ENCODE measurements at regions not wholly inside any gene's neighbourhood (a gene's known extent, or its start where the extent isn't known, plus 50 kb on each side); places are given as distances from the start of the nearest gene placed in this dataset.

DNA sequence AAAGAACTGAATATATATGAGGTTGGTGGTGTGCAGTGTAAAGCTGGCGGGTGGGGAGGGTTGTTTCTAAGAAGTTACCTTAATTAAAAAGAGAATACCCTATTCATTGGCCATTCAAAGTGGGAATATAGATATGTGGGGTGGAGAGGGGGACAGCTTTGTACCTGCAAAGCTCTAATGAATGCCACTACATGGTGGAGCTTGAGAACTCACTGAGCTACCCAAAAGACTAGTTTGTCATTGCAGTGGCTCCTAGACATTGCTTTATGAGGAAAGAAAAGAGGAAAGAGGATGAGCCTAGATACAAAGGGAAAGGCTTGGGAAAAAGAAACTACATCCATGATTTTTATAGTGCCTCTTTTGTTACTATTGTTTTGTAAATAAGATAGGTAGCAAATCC, 209.9 kb upstream of the SPRY1 start:
- Histone ChIP-seq H3K4me1 (ENCODE audit: control insufficient read depth, insufficient read depth, low read length) (no peaks in the 10 kb centered on the region), H3K4me3 (ENCODE audit: low read length) (no peak overlapping the region), H3K27me3 (ENCODE audit: control insufficient read depth, insufficient read depth) (no peaks in the 10 kb centered on the region), H3K9me3 (ENCODE audit: control insufficient read depth, low read length) (no peaks in the 10 kb centered on the region), H3K27ac (ENCODE audit: low read length) (no peak overlapping the region)
- no peak for DNase-seq
- intact Hi-C loops (cut with DNase I): no loop called here
- WGBS: 99% methylated on average over 1 of the region's 1 CpG
- no peak for ATAC-seq

DNA sequence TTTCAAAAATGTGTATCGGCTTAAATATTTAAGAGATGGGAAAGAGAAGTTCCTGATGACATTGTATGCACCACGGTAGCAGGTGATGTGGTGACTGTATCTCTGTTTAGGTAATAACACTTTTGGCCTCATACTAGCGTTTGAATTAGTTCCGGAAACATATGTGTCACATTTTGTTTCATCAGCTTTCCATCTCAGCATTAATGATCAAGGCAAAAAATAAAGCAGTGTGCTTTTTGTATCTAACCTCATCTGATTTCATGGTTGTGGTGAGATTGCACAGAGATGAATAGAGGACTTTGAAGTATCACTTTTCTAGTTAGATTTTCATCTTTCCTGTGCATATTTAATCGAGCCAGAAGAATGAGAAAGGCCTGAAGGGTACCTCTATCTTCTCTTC, 206.4 kb upstream of the SPRY1 start:
- 91% methylated on average over 5 of the region's 5 CpGs for WGBS
- DNase-seq: no peak

DNA sequence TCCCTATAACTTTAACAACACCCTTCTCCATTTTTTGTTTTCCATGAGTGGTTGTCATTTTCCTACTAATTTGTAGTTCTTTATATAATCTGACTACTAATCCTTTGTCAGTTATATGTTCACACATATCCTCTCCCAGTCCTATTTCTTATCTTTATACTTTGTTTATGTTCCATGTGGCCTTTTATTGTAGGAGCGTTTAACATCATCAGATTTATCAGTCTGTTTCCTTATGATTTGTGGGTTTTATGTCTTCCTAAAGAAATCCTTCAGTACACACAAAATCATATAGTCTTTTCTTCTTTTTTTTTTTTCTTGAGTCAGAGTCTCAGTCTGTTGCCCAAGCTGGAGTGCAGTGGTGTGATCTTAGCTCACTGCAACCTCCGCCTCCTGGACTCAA, 204.9 kb upstream of the SPRY1 start:
- intact Hi-C loops (cut with DNase I): no loop called here

More for the DNA sequence above, 206.4 kb upstream of the SPRY1 start:
- no peaks in the 10 kb centered on the region for H3K4me1 ChIP-seq (ENCODE audit: control insufficient read depth, insufficient read depth, low read length)
- H3K4me3 ChIP-seq (ENCODE audit: low read length): no peak overlapping the region
- no peaks in the 10 kb centered on the region for H3K27me3 ChIP-seq (ENCODE audit: control insufficient read depth, insufficient read depth)
- intact Hi-C loops (cut with DNase I): no loop called here
- no peaks in the 10 kb centered on the region for H3K9me3 ChIP-seq (ENCODE audit: control insufficient read depth, low read length)
- H3K27ac ChIP-seq (ENCODE audit: low read length): no peak overlapping the region
- ATAC-seq: no peak

DNA sequence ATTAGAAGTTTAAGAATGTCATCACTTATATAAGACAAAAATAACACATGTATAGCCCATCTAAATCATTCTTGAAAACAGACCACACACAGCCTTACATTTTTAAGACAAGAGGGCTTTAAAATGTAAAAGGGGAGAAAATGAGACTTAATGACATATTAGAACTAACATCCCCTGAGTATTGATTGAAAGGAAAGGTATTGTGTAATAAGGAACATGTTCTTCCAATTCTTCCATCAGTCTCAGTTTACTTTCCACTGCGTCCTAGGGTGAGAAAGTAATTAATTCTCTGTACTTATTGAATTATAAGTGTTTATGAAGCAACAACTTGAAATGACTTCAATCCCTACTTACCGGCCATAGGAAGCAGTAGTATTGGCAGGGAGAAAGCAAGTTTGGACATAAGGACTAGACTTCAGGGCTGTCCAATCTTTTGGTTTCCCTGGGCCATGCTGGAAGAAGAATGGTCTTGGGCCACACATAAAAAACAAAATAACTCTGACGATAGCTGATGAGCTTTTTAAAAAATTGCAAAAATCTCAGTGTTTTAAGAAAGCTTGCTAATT, 202.7 kb upstream of the SPRY1 start:
- intact Hi-C loops (cut with DNase I): no loop called here
- no peak for ATAC-seq
- no peaks in the 10 kb centered on the region for H3K4me1 ChIP-seq (ENCODE audit: control insufficient read depth, insufficient read depth, low read length)
- H3K27me3 ChIP-seq (ENCODE audit: control insufficient read depth, insufficient read depth): no peaks in the 10 kb centered on the region
- no peak for DNase-seq
- H3K27ac ChIP-seq (ENCODE audit: low read length): no peak overlapping the region
- H3K9me3 ChIP-seq (ENCODE audit: control insufficient read depth, low read length): no peaks in the 10 kb centered on the region
- WGBS: 82% methylated on average over 3 of the region's 3 CpGs
- no peak overlapping the region for H3K4me3 ChIP-seq (ENCODE audit: low read length)

More for the DNA sequence above, 204.9 kb upstream of the SPRY1 start:
- Histone ChIP-seq H3K27me3 (ENCODE audit: control insufficient read depth, insufficient read depth) (no peaks in the 10 kb centered on the region), H3K4me1 (ENCODE audit: control insufficient read depth, insufficient read depth, low read length) (no peaks in the 10 kb centered on the region), H3K4me3 (ENCODE audit: low read length) (no peak overlapping the region), H3K9me3 (ENCODE audit: control insufficient read depth, low read length) (no peaks in the 10 kb centered on the region), H3K27ac (ENCODE audit: low read length) (no peak overlapping the region)
- WGBS: 50% methylated on average over 2 of the region's 2 CpGs
- DNase-seq: no peak
- no peak for ATAC-seq

DNA sequence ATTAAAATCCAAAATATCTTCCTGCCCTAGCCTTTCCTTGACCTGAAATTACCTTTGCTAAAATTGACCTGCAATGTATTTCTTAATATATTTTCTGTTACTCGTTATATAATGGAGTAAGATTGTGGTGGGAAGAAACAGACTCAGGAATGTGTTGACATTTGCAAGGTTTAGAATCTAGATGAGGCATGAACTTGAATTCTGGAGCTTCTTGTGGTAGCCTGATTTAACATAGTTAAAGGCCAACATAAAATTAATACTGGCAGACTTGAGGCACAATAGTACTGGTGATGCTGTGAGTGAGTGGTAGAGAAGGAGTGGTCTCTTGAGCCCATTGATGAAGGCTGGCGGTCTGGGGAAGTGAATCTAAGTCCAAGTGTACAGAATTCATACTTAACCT, 197.9 kb upstream of the SPRY1 start:
- Histone ChIP-seq H3K27ac (ENCODE audit: low read length) (no peak overlapping the region), H3K4me3 (ENCODE audit: low read length) (no peak overlapping the region), H3K4me1 (ENCODE audit: control insufficient read depth, insufficient read depth, low read length) (no peaks in the 10 kb centered on the region), H3K9me3 (ENCODE audit: control insufficient read depth, low read length) (no peaks in the 10 kb centered on the region), H3K27me3 (ENCODE audit: control insufficient read depth, insufficient read depth) (no peaks in the 10 kb centered on the region)
- intact Hi-C loops (cut with DNase I): no loop called here
- DNase-seq (no peak), ATAC-seq (no peak)
- 93% methylated on average over 2 of the region's 2 CpGs for WGBS

DNA sequence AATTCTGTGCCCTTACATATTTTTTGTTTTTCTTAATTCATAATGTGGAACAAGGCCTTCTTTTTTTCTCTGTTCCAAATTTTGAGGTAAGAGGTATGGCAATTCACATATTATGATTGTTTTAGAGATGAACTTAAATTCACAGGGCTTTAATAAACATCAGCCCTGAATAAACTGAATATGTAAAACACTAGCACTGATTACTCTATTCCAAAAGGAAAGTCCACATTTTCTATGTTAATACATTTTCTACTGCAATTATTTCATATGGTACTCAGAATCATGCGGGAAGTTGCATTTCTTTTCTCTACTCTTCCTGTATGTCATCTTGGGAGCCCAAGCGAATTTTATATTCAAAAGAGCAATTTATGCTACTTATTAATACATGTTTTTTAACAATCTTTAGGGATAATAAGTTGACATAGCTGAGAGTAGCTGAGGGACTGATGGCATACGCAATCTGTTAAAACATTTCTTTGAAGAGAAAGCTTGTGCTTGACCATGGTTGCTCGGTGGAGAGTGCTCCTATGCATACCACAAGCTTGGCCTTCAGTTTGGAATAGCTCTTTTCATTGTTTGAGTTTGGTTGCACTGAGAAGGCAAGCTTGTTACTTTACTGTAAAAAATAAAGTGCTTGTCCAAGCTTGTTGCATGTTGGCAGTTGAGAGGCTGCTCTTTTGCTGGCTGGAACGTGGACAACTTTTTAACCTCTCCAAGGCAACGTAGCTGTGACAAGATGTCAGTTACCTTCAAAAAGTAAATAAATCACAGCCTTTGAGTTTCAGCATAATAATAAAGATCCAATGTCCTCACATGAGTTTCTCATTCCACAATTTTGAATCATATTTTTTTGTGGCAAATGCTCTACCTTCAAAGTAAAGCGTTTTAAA, 196.3 kb upstream of the SPRY1 start:
- intact Hi-C loops (cut with DNase I): no loop called here
- DNase-seq (no peak), ATAC-seq (no peak)
- 72% methylated on average over 7 of the region's 7 CpGs for WGBS
- Histone ChIP-seq H3K9me3 (ENCODE audit: control insufficient read depth, low read length) (no peaks in the 10 kb centered on the region), H3K4me1 (ENCODE audit: control insufficient read depth, insufficient read depth, low read length) (no peaks in the 10 kb centered on the region), H3K27me3 (ENCODE audit: control insufficient read depth, insufficient read depth) (no peaks in the 10 kb centered on the region), H3K4me3 (ENCODE audit: low read length) (no peak overlapping the region), H3K27ac (ENCODE audit: low read length) (no peak overlapping the region)

DNA sequence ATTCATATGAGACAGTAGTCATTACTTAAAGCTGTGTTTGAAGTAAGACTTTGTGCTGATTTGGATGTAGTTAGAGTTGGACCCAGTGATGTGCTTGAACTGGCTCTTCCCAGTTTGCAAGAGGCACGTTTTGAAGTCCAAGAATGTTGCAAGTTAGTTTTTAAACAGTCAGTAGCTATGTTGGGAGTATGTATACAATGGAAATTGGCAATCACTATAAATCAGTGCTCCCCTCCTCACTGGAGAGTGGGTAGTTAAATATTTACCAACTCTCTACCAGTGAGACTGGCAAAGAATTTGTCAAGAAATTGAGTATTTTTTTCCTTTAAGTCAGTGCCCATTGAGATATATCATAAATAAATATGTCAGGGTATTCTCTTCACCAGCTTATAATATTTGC, 191.9 kb upstream of the SPRY1 start:
- Histone ChIP-seq H3K27ac (ENCODE audit: low read length) (no peak overlapping the region), H3K4me3 (ENCODE audit: low read length) (no peak overlapping the region), H3K27me3 (ENCODE audit: control insufficient read depth, insufficient read depth) (no peaks in the 10 kb centered on the region), H3K9me3 (ENCODE audit: control insufficient read depth, low read length) (no peaks in the 10 kb centered on the region), H3K4me1 (ENCODE audit: control insufficient read depth, insufficient read depth, low read length) (no peaks in the 10 kb centered on the region)
- 0% methylated on average over 1 of the region's 1 CpG for WGBS
- DNase-seq (no peak), ATAC-seq (no peak)
- intact Hi-C loops (cut with DNase I): no loop called here

DNA sequence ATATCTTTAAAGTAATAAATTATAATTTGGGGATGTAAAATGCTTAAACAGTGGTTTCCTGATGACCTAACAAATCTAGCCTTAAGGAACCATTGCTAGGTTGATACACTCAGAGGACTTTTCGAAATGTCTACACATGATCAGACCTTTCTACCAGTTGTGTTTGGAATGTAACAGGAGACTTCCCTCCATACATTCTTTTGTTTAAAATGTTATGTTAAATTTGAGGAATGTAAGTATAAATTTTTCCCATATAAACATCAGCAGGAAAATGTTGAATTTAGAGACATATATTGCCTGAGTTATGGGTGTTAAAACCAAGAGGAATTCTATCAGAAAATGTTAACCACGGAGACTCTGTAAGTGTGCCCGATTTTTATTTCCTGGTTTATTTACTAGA, 190.6 kb upstream of the SPRY1 start:
- no peak for ATAC-seq
- Histone ChIP-seq H3K9me3 (ENCODE audit: control insufficient read depth, low read length) (no peaks in the 10 kb centered on the region), H3K27me3 (ENCODE audit: control insufficient read depth, insufficient read depth) (no peaks in the 10 kb centered on the region), H3K4me3 (ENCODE audit: low read length) (no peak overlapping the region), H3K27ac (ENCODE audit: low read length) (no peak overlapping the region), H3K4me1 (ENCODE audit: control insufficient read depth, insufficient read depth, low read length) (no peaks in the 10 kb centered on the region)
- DNase-seq: no peak
- intact Hi-C loops (cut with DNase I): no loop called here
- 80% methylated on average over 3 of the region's 3 CpGs for WGBS

DNA sequence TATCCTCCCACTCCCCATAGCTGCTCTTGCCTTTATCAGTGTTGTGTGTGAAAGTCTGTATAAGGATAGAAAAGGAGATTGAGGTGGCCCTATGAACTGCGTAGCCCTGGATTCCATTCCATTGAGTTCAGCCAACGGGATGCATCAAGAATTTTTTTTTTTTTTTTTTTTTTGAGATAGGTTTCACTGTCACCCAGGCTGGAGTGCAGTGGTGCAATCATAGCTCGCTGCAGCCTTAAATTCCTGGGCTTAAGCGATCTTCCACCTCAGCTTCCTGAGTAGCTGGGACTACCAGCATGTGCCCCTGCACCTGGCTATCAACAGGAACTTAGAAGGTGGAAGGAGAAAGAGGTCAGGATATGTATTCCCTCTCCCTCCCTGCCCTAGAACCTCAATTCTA, 187.2 kb upstream of the SPRY1 start:
- ATAC-seq: no peak
- WGBS: 79% methylated on average over 4 of the region's 4 CpGs
- H3K27ac ChIP-seq (ENCODE audit: low read length): no peak overlapping the region

DNA sequence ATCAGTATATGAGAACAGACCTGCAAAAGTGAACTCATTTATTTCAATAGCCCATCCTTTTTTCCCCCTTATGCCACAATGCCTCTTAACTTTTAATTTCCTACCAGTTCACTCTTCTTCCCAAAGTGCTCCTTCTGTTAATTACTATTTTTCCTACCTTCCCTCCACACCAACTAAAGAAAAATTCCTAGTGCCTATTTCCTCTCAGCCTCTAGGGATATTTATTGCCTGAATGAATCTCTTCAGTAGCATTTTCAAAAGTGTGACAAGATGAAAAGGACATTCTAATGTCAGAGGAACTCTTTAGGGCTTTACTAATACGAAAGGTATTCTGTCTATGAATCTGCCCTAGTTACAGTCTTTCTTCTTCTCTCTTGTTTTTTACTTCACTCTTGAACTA, 181.1 kb upstream of the SPRY1 start:
- Histone ChIP-seq H3K27ac (ENCODE audit: low read length) (no peak overlapping the region), H3K9me3 (ENCODE audit: control insufficient read depth, low read length) (no peaks in the 10 kb centered on the region)

More for the DNA sequence above, 187.2 kb upstream of the SPRY1 start:
- no peaks in the 10 kb centered on the region for H3K9me3 ChIP-seq (ENCODE audit: control insufficient read depth, low read length)
- no peak for DNase-seq
- H3K4me1 ChIP-seq (ENCODE audit: control insufficient read depth, insufficient read depth, low read length): no peaks in the 10 kb centered on the region
- intact Hi-C loops (cut with DNase I): no loop called here
- no peak overlapping the region for H3K4me3 ChIP-seq (ENCODE audit: low read length)
- H3K27me3 ChIP-seq (ENCODE audit: control insufficient read depth, insufficient read depth): no peaks in the 10 kb centered on the region

DNA sequence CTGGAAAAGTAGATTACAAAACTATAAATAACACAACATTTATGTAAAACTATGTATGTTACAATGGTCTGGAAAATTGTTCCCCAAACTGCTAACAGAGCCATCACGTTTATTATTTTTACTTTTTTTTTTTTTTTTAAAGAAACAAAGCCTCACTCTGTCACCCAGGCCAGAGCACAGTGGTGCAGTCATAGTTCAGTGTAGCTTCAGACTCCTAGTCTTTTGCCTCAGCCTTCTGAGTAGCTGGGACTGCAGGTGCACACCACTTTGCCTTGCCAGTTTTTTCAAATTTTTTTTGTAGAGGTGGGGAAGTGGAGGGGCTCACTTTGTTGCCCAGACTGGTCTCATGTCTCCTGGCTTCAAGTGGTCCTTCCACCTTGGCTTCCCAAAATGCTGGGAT, 180.1 kb upstream of the SPRY1 start:
- Histone ChIP-seq H3K4me1 (ENCODE audit: control insufficient read depth, insufficient read depth, low read length) (no peaks in the 10 kb centered on the region), H3K4me3 (ENCODE audit: low read length) (no peak overlapping the region), H3K9me3 (ENCODE audit: control insufficient read depth, low read length) (no peaks in the 10 kb centered on the region), H3K27ac (ENCODE audit: low read length) (no peak overlapping the region), H3K27me3 (ENCODE audit: control insufficient read depth, insufficient read depth) (no peaks in the 10 kb centered on the region)
- WGBS: 36% methylated on average over 1 of the region's 1 CpG
- intact Hi-C loops (cut with DNase I): no loop called here
- no peak for DNase-seq
- ATAC-seq: no peak

More for the DNA sequence above, 181.1 kb upstream of the SPRY1 start:
- intact Hi-C loops (cut with DNase I): no loop called here
- ATAC-seq (no peak), DNase-seq (no peak)
- 69% methylated on average over 1 of the region's 1 CpG for WGBS
- Histone ChIP-seq H3K4me1 (ENCODE audit: control insufficient read depth, insufficient read depth, low read length) (no peaks in the 10 kb centered on the region), H3K27me3 (ENCODE audit: control insufficient read depth, insufficient read depth) (no peaks in the 10 kb centered on the region), H3K4me3 (ENCODE audit: low read length) (no peak overlapping the region)
